Left lung (tissue), 4 donors: ENCODE measurements at regions not wholly inside any gene's neighbourhood (a gene's known extent, or its start where the extent isn't known, plus 50 kb on each side); places are given as distances from the start of the nearest gene placed in this dataset.

Experiments used
- ATAC-seq: fragments of 200-7000 bp; cut with Tn5 transposase; one replicate; pipeline ENCODE4 v1.9.1; 2020; ENCODE audit warnings: moderate library complexity
- DNase-seq, 4 donors: peaks; one replicate each; pipeline ENCODE4 v3.0.0-alpha.2; 2013 to 2020
- H3K27ac ChIP-seq, 2 donors: fragments of 200-600 bp; sonication (generic) in 1 of 2; one replicate each; pipeline versions ENCODE4 v1.5.0 to v1.8.0; 2020 to 2021
- H3K27me3 ChIP-seq, 2 donors: fragments of 200-600 bp; sonication (generic) in 1 of 2; one replicate each; pipeline versions ENCODE4 v1.5.0 to v1.8.0; 2020 to 2021
- H3K36me3 ChIP-seq, 2 donors: fragments of 200-600 bp; sonication (generic) in 1 of 2; one replicate each; pipeline versions ENCODE4 v1.5.0 to v1.8.0; 2020 to 2021
- H3K4me1 ChIP-seq, 2 donors: fragments of 200-600 bp; one replicate each; pipeline ENCODE4 v1.8.0; 2021
- H3K4me3 ChIP-seq, 2 donors: fragments of 200-600 bp; sonication (generic) in 1 of 2; one replicate each; pipeline versions ENCODE4 v1.5.0 to v1.8.0; 2020 to 2021; ENCODE audit warnings: mild to moderate bottlenecking in 1 of 2
- H3K9me3 ChIP-seq, 2 donors: fragments of 200-600 bp; sonication (generic) in 1 of 2; one replicate each; pipeline versions ENCODE4 v1.5.0 to v1.8.0; 2020 to 2021
- CTCF ChIP-seq, 2 donors: fragments of 200-600 bp; sonication (generic) in 1 of 2; IDR thresholded peaks; one replicate each; pipeline versions ENCODE4 v1.5.0 to v1.8.0; 2021; ENCODE audit warnings: antibody characterized with exemption in 2 of 2
- intact Hi-C, 2 donors: fragments of 100-400 bp; cut with DNase I; formaldehyde crosslinking; loops; one replicate each; pipeline versions ENCODE4 v1.11.2 to v1.14.2; 2022
- donor health status: DM: no; HTN: yes; CAD: no.
- donor health status: DM: no; HTN: no; CAD: no.

GRCh38 chr6:169866668-169867521 is 115.5 kb downstream of the ERMARD start:
- H3K36me3 ChIP-seq: no peaks in the 10 kb centered on the region
- intact Hi-C loops: no loop called here
- no peak overlapping the region for H3K27ac ChIP-seq
- no peaks in the 10 kb centered on the region for H3K4me1 ChIP-seq
- no peaks in the 10 kb centered on the region for H3K27me3 ChIP-seq
- DNase-seq: no peak
- no peaks in the 10 kb centered on the region for H3K9me3 ChIP-seq
- no peak for ATAC-seq
- no peak for TF ChIP-seq CTCF (IDR thresholded peaks at IDR 0.05)
- H3K4me3 ChIP-seq: no peak overlapping the region

- DNase-seq (peak in 1 of 4 donors; percentile 56), ATAC-seq (no peak)
- no peaks in the 10 kb centered on the region for H3K36me3 ChIP-seq
- no peaks in the 10 kb centered on the region for H3K9me3 ChIP-seq
- H3K4me1 ChIP-seq: no peaks in the 10 kb centered on the region
- TF ChIP-seq CTCF (IDR thresholded peaks at IDR 0.05): no peak
- no peaks in the 10 kb centered on the region for H3K27me3 ChIP-seq
- no peak overlapping the region for H3K4me3 ChIP-seq
- no peak overlapping the region for H3K27ac ChIP-seq
- intact Hi-C loops: no loop called here
Observed at GRCh38 chr6:169866140-169866534, 114.7 kb downstream of the ERMARD start.

- Histone ChIP-seq H3K9me3 (no peaks in the 10 kb centered on the region), H3K36me3 (no peaks in the 10 kb centered on the region), H3K27me3 (no peaks in the 10 kb centered on the region), H3K4me3 (no peak overlapping the region), H3K27ac (no peak overlapping the region), H3K4me1 (no peaks in the 10 kb centered on the region)
- no peak for ATAC-seq
- intact Hi-C loops: no loop called here
- DNase-seq: peak in 1 of 4 donors; percentile 71
- TF ChIP-seq CTCF (IDR thresholded peaks at IDR 0.05): no peak
Observed at GRCh38 chr6:169865346-169866139, 114.1 kb downstream of the ERMARD start.

GRCh38 chr6:169864148-169865020 is 113.0 kb downstream of the ERMARD start:
- no peak for ATAC-seq

More at GRCh38 chr6:169864148-169865020, 113.0 kb downstream of the ERMARD start:
- no peak for TF ChIP-seq CTCF (IDR thresholded peaks at IDR 0.05)
- Histone ChIP-seq H3K27ac (no peak overlapping the region), H3K9me3 (no peaks in the 10 kb centered on the region), H3K27me3 (no peaks in the 10 kb centered on the region), H3K4me1 (no peaks in the 10 kb centered on the region), H3K4me3 (no peak overlapping the region), H3K36me3 (no peaks in the 10 kb centered on the region)
- intact Hi-C loops: no loop called here
- peak in 1 of 4 donors; percentile 71 for DNase-seq
